ENCODE measurements at regions not wholly inside any gene's neighbourhood (a gene's known extent, or its start where the extent isn't known, plus 50 kb on each side); places are given as distances from the start of the nearest gene placed in this dataset.
"Not testable (repeated sequence)": the region's sequence is repeated elsewhere in the genome, so short reads cannot be mapped to it uniquely, and the experiment has no call there.

GRCh38 chr13:64579331-64579730 is 2650.8 kb downstream of the PCDH9 start:
- no peak overlapping the region for H3K4me3 ChIP-seq

GRCh38 chr13:64568748-64569147 is 2661.4 kb downstream of the PCDH9 start:
- no peak for DNase-seq (ENCODE audit: low spot score)
- H3K27ac ChIP-seq = no peak overlapping the region
- H3K9me3 ChIP-seq = peaks cover 0 to 7% of the 10 kb centered on the region in 2 donors
- TF ChIP-seq CTCF (IDR thresholded peaks at IDR 0.05) = no peak
- H3K4me3 ChIP-seq = no peak overlapping the region
- no peaks in the 10 kb centered on the region for H3K36me3 ChIP-seq
- H3K4me1 ChIP-seq = no peaks in the 10 kb centered on the region
- H3K27me3 ChIP-seq = no peaks in the 10 kb centered on the region

More at GRCh38 chr13:64579331-64579730, 2650.8 kb downstream of the PCDH9 start:
- H3K36me3 ChIP-seq = no peaks in the 10 kb centered on the region
- H3K27me3 ChIP-seq = no peaks in the 10 kb centered on the region
- no peaks in the 10 kb centered on the region for H3K4me1 ChIP-seq
- TF ChIP-seq CTCF (IDR thresholded peaks at IDR 0.05) = no peak
- no peak for DNase-seq (ENCODE audit: low spot score)
- no peak overlapping the region for H3K27ac ChIP-seq
- H3K9me3 ChIP-seq = no peaks in the 10 kb centered on the region

- H3K36me3 ChIP-seq; H3K27ac ChIP-seq; H3K27me3 ChIP-seq; H3K9me3 ChIP-seq; DNase-seq (ENCODE audit: low spot score); H3K4me1 ChIP-seq; H3K4me3 ChIP-seq: not testable (repeated sequence)
These were observed 2672.1 kb downstream of the PCDH9 start for GRCh38 chr13:64558031-64558430.

- Histone ChIP-seq H3K4me1 (no peaks in the 10 kb centered on the region), H3K27ac (no peak overlapping the region), H3K27me3 (no peaks in the 10 kb centered on the region), H3K9me3 (no peaks in the 10 kb centered on the region), H3K4me3 (no peak overlapping the region), H3K36me3 (no peaks in the 10 kb centered on the region)
- no peak for DNase-seq (ENCODE audit: low spot score)
- TF ChIP-seq CTCF (IDR thresholded peaks at IDR 0.05) = no peak
These were observed 2673.8 kb downstream of the PCDH9 start for GRCh38 chr13:64556376-64556775.

GRCh38 chr13:64553411-64554129 is 2676.6 kb downstream of the PCDH9 start:
- no peaks in the 10 kb centered on the region for H3K4me1 ChIP-seq
- H3K9me3 ChIP-seq = no peaks in the 10 kb centered on the region
- H3K27ac ChIP-seq = no peak overlapping the region
- DNase-seq (ENCODE audit: low spot score) = no peak
- no peaks in the 10 kb centered on the region for H3K36me3 ChIP-seq
- H3K4me3 ChIP-seq = no peak overlapping the region
- no peaks in the 10 kb centered on the region for H3K27me3 ChIP-seq
- no peak for TF ChIP-seq CTCF (IDR thresholded peaks at IDR 0.05)

GRCh38 chr13:64551755-64552154 is 2678.4 kb downstream of the PCDH9 start:
- H3K9me3 ChIP-seq = no peaks in the 10 kb centered on the region
- no peaks in the 10 kb centered on the region for H3K4me1 ChIP-seq
- no peaks in the 10 kb centered on the region for H3K36me3 ChIP-seq
- no peak for TF ChIP-seq CTCF (IDR thresholded peaks at IDR 0.05)
- no peak overlapping the region for H3K4me3 ChIP-seq
- H3K27ac ChIP-seq = no peak overlapping the region
- no peaks in the 10 kb centered on the region for H3K27me3 ChIP-seq
- no peak for DNase-seq (ENCODE audit: low spot score)
